Neural progenitor cell (in vitro differentiated cells): ENCODE measurements at regions not wholly inside any gene's neighbourhood (a gene's known extent, or its start where the extent isn't known, plus 50 kb on each side); places are given as distances from the start of the nearest gene placed in this dataset.

ENCODE experiments used
- DNase-seq: peaks from one replicate; pipeline ENCODE4 v3.0.0-alpha.2; 2016; ENCODE audit warnings: low spot score
- H2AFZ ChIP-seq: fragments of 200-600 bp; sonication (generic); replicated peaks from 2 replicates; pipeline ENCODE4 v1.6.1; 2016; ENCODE audit warnings: antibody characterized with exemption
- H3F3A ChIP-seq: fragments of 200-600 bp; sonication (generic); 2 replicates; pipeline ENCODE4 v1.6.1; 2016; ENCODE audit warnings: antibody characterized with exemption, low read depth
- H3K27ac ChIP-seq: fragments of 200-600 bp; sonication (generic); 2 replicates; pipeline ENCODE4 v1.5.1; 2016; ENCODE audit warnings: mild to moderate bottlenecking
- H3K27me3 ChIP-seq: fragments of 200-600 bp; sonication (generic); 2 replicates; pipeline ENCODE4 v1.6.1; 2016; ENCODE audit warnings: mild to moderate bottlenecking, moderate library complexity
- H3K36me3 ChIP-seq: fragments of 200-600 bp; sonication (generic); 2 replicates; pipeline ENCODE4 v1.5.1; 2016
- H3K4me1 ChIP-seq: fragments of 200-600 bp; sonication (generic); 2 replicates; pipeline ENCODE4 v1.6.1; 2016; ENCODE audit warnings: mixed run types
- H3K4me2 ChIP-seq: fragments of 200-600 bp; sonication (generic); 2 replicates; pipeline ENCODE4 v1.6.1; 2016
- H3K4me3 ChIP-seq: fragments of 200-600 bp; sonication (generic); 2 replicates; pipeline ENCODE4 v1.5.1; 2016
- H3K79me2 ChIP-seq: fragments of 200-600 bp; sonication (generic); 2 replicates; pipeline ENCODE4 v1.6.1; 2016; ENCODE audit warnings: low read depth
- H3K9ac ChIP-seq: fragments of 200-600 bp; sonication (generic); 2 replicates; pipeline ENCODE4 v1.6.1; 2016
- H3K9me3 ChIP-seq: fragments of 200-600 bp; sonication (generic); 2 replicates; pipeline ENCODE4 v1.5.1; 2016; ENCODE audit warnings: low read depth
- H4K20me1 ChIP-seq: fragments of 200-600 bp; sonication (generic); 2 replicates; pipeline ENCODE4 v1.6.1; 2016; ENCODE audit warnings: low read depth
- H3K27ac Mint-ChIP-seq: 3 replicates; pipeline ENCODE4 v1.8.0; 2021; ENCODE audit warnings: mixed read lengths
- H3K27me3 Mint-ChIP-seq: 2 replicates; pipeline ENCODE4 v1.8.0; 2022; ENCODE audit warnings: low read depth, mild to moderate bottlenecking, inconsistent platforms, moderate library complexity, mixed read lengths; ENCODE audit not compliant: insufficient read depth
- H3K36me3 Mint-ChIP-seq: 3 replicates; pipeline ENCODE4 v1.8.0; 2021; ENCODE audit warnings: mixed read lengths
- H3K4me1 Mint-ChIP-seq: 3 replicates; pipeline ENCODE4 v1.8.0; 2021; ENCODE audit warnings: mixed read lengths
- H3K4me3 Mint-ChIP-seq: 3 replicates; pipeline ENCODE4 v1.8.0; 2021; ENCODE audit warnings: mild to moderate bottlenecking, moderate library complexity, mixed read lengths
- H3K9me3 Mint-ChIP-seq: 3 replicates; pipeline ENCODE4 v1.8.0; 2020; ENCODE audit warnings: mixed read lengths
- EZH2 ChIP-seq: fragments of 200-600 bp; sonication (generic); IDR thresholded peaks from 2 replicates; pipeline ENCODE4 v1.6.1; 2017; ENCODE audit warnings: antibody characterized with exemption, mild to moderate bottlenecking, moderate library complexity
- EZH2phosphoT487 ChIP-seq: fragments of 200-600 bp; sonication (generic); IDR thresholded peaks from 2 replicates; pipeline ENCODE4 v1.6.1; 2017; ENCODE audit warnings: antibody characterized with exemption
- TF ChIP-seq, protein P1 (sequence below): fragments of 200-600 bp; sonication (generic); IDR thresholded peaks from 2 replicates; pipeline ENCODE4 v1.5.1; 2017; ENCODE audit warnings: antibody characterized with exemption, mild to moderate bottlenecking

DNA sequence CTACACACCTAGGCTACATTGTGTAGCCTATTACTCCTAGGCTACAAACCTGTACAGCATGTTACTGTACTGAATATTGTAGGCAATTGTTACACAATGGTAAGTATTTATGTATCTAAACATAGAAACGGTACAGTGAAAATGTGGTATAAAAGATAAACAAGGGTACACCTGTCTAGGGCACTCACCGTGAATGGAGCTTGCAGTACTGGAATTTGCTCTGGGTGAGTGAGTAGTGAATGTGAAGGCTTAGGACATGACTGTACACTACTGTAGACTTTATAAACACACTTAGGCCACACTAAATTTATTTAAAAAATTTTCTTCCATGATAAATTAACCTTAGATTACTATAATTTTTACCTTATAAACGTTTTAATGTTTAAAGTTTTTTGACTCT, 171.7 kb upstream of the NCAM1 start:
- Histone ChIP-seq H4K20me1 (no peaks in the 10 kb centered on the region), H3K4me3 (no peak overlapping the region), H3K36me3 (no peaks in the 10 kb centered on the region), H2AFZ (no peak overlapping the region), H3K27ac (no peak overlapping the region), H3K9me3 (no peaks in the 10 kb centered on the region), H3K4me2 (no peak overlapping the region), H3F3A (no peaks in the 10 kb centered on the region), H3K27me3 (no peaks in the 10 kb centered on the region), H3K9ac (no peak overlapping the region), H3K4me1 (no peaks in the 10 kb centered on the region), H3K79me2 (no peaks in the 10 kb centered on the region)
- Mint-ChIP-seq H3K9me3 (no peaks in the 10 kb centered on the region), H3K27me3 (peaks cover 6% of the 10 kb centered on the region), H3K27ac (no peak overlapping the region), H3K4me3 (no peak overlapping the region), H3K4me1 (peaks cover 15% of the 10 kb centered on the region), H3K36me3 (no peaks in the 10 kb centered on the region)
- no peak for DNase-seq
- TF ChIP-seq EZH2phosphoT487 (no peak), EZH2 (no peak)
- TF ChIP-seq, protein P1, sequence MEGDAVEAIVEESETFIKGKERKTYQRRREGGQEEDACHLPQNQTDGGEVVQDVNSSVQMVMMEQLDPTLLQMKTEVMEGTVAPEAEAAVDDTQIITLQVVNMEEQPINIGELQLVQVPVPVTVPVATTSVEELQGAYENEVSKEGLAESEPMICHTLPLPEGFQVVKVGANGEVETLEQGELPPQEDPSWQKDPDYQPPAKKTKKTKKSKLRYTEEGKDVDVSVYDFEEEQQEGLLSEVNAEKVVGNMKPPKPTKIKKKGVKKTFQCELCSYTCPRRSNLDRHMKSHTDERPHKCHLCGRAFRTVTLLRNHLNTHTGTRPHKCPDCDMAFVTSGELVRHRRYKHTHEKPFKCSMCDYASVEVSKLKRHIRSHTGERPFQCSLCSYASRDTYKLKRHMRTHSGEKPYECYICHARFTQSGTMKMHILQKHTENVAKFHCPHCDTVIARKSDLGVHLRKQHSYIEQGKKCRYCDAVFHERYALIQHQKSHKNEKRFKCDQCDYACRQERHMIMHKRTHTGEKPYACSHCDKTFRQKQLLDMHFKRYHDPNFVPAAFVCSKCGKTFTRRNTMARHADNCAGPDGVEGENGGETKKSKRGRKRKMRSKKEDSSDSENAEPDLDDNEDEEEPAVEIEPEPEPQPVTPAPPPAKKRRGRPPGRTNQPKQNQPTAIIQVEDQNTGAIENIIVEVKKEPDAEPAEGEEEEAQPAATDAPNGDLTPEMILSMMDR: no peak

DNA sequence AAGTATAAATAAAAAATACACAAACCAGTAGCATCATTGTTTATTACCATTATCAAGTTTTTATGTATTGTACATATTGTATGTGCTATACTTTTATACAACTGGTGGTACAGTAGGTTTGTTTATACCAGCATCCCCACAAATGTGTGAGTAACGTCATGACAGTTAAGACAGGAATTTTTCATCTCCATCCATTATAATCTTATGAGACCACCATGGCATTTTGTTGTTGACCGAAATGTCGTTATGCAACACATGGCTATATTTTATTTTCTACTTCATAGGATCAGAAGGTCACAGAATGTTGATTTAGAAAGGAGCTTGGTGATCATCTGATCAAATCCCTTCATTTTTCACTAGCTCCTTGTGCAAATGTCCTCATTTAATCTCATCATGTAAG, 170.9 kb upstream of the NCAM1 start:
- no peak overlapping the region for H3K4me3 Mint-ChIP-seq
- no peaks in the 10 kb centered on the region for H3K4me1 ChIP-seq

DNA sequence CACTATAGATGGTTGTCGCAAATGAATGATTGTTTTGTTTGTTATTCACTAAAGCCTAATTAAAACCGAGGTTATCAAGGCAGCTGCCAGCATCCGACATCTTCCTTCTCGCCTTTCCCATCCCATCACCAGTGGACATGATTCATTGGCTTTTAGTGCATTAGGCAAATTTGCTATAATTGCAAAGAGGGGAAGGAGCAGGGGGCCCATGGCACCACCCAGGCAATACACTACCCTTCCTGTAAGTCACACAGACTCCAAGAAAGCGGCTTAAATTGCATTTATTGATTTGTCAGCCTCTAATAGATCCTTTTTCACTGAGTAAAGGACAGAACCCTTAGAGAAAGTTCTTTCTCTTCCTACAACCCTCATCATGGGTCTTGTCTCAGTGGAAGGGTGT, 169.2 kb upstream of the NCAM1 start:
- Histone ChIP-seq H3K27me3 (no peaks in the 10 kb centered on the region), H3F3A (peaks cover 6% of the 10 kb centered on the region), H2AFZ (no peak overlapping the region), H3K79me2 (no peaks in the 10 kb centered on the region), H3K4me2 (no peak overlapping the region), H3K36me3 (no peaks in the 10 kb centered on the region), H3K4me1 (peaks cover 9% of the 10 kb centered on the region), H4K20me1 (no peaks in the 10 kb centered on the region), H3K27ac (no peak overlapping the region), H3K4me3 (no peak overlapping the region), H3K9ac (no peak overlapping the region), H3K9me3 (no peaks in the 10 kb centered on the region)
- Mint-ChIP-seq H3K27me3 (peaks cover 10% of the 10 kb centered on the region), H3K27ac (no peak overlapping the region), H3K9me3 (no peaks in the 10 kb centered on the region), H3K4me1 (peaks cover 16% of the 10 kb centered on the region), H3K4me3 (no peak overlapping the region), H3K36me3 (no peaks in the 10 kb centered on the region)
- no peak for DNase-seq
- TF ChIP-seq, protein P1: no peak
- TF ChIP-seq EZH2: no peak
- no peak for TF ChIP-seq EZH2phosphoT487

More for the DNA sequence above, 170.9 kb upstream of the NCAM1 start:
- H3K4me3 ChIP-seq: no peak overlapping the region
- H3K9me3 ChIP-seq: no peaks in the 10 kb centered on the region
- H3K9ac ChIP-seq: no peak overlapping the region
- no peak overlapping the region for H3K27ac Mint-ChIP-seq
- peaks cover 8% of the 10 kb centered on the region for H3K27me3 Mint-ChIP-seq
- no peaks in the 10 kb centered on the region for H3K27me3 ChIP-seq
- DNase-seq: no peak
- TF ChIP-seq EZH2 (no peak), EZH2phosphoT487 (no peak)
- TF ChIP-seq, protein P1: no peak
- H3F3A ChIP-seq: no peaks in the 10 kb centered on the region
- peaks cover 11% of the 10 kb centered on the region for H3K4me1 Mint-ChIP-seq
- H2AFZ ChIP-seq: no peak overlapping the region
- no peaks in the 10 kb centered on the region for H3K79me2 ChIP-seq
- no peak overlapping the region for H3K27ac ChIP-seq
- no peaks in the 10 kb centered on the region for H3K9me3 Mint-ChIP-seq
- no peaks in the 10 kb centered on the region for H3K36me3 ChIP-seq
- no peak overlapping the region for H3K4me2 ChIP-seq
- H4K20me1 ChIP-seq: no peaks in the 10 kb centered on the region
- no peaks in the 10 kb centered on the region for H3K36me3 Mint-ChIP-seq

DNA sequence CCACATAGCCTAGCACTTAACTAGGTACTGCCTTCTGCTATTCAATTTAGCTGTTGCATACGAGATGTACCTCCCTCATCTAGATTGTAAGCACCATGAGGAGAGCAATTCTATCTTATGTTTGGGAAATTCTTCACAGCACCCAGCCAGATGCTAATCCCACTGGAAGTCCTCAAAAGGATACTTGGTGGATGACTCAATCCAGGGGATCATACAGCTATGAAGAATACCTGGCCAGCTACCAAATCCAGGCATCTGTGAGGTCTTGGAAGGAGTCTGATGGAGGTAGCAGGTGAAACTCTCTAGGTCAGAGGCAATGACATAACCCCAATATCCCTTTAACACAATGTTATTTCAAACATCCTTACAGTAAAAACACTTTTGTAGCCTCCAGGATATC, 167.8 kb upstream of the NCAM1 start:
- Histone ChIP-seq H3K27me3 (no peaks in the 10 kb centered on the region), H3K27ac (no peak overlapping the region), H3K9me3 (no peaks in the 10 kb centered on the region), H2AFZ (no peak overlapping the region), H4K20me1 (no peaks in the 10 kb centered on the region), H3K4me3 (no peak overlapping the region), H3K79me2 (no peaks in the 10 kb centered on the region), H3K4me1 (peaks cover 20% of the 10 kb centered on the region), H3K9ac (no peak overlapping the region), H3K36me3 (no peaks in the 10 kb centered on the region), H3F3A (peaks cover 14% of the 10 kb centered on the region), H3K4me2 (no peak overlapping the region)
- H3K36me3 Mint-ChIP-seq: no peaks in the 10 kb centered on the region
- H3K4me3 Mint-ChIP-seq: no peak overlapping the region
- TF ChIP-seq EZH2 (no peak), EZH2phosphoT487 (no peak)
- TF ChIP-seq, protein P1: no peak
- no peak for DNase-seq
- no peaks in the 10 kb centered on the region for H3K9me3 Mint-ChIP-seq
- H3K4me1 Mint-ChIP-seq: peaks cover 30% of the 10 kb centered on the region
- H3K27me3 Mint-ChIP-seq: peaks cover 8% of the 10 kb centered on the region
- no peak overlapping the region for H3K27ac Mint-ChIP-seq
